Activated B cell treated with CpG ODN at 0.5 μM for 24 hours (primary cell): ENCODE measurements at regions not wholly inside any gene's neighbourhood (a gene's known extent, or its start where the extent isn't known, plus 50 kb on each side); places are given as distances from the start of the nearest gene placed in this dataset.
"Not testable (repeated sequence)": the region's sequence is repeated elsewhere in the genome, so short reads cannot be mapped to it uniquely, and the experiment has no call there.

Experiments used
- ATAC-seq: fragments of 200-7000 bp; cut with Tn5 transposase; one replicate; pipeline ENCODE4 v1.10.0; 2021; ENCODE audit warnings: low read depth, mild to moderate bottlenecking, moderate library complexity
- CTCF ChIA-PET: fragments of 350-600 bp; sonication (Branson Sonifier 250); formaldehyde crosslinking; loops from one replicate; lab custom pipeline; 2021; ENCODE audit warnings: antibody characterized with exemption; lab: Charles Lee
- POLR2A ChIA-PET: fragments of 350-600 bp; sonication (Branson Sonifier 250); formaldehyde crosslinking; loops from one replicate; lab custom pipeline; 2021; ENCODE audit warnings: antibody characterized with exemption; lab: Charles Lee
- DNase-seq: peaks from one replicate; pipeline ENCODE4 v3.0.0; 2022
- H3K27ac Mint-ChIP-seq: one replicate; pipeline ENCODE4 v1.8.0; 2020; ENCODE audit warnings: mixed read lengths
- H3K27me3 Mint-ChIP-seq: one replicate; pipeline ENCODE4 v1.8.0; 2021; ENCODE audit warnings: mixed read lengths
- H3K36me3 Mint-ChIP-seq: one replicate; pipeline ENCODE4 v1.8.0; 2021; ENCODE audit warnings: low read depth, mixed read lengths
- H3K4me1 Mint-ChIP-seq: one replicate; pipeline ENCODE4 v1.8.0; 2021; ENCODE audit warnings: mixed read lengths
- H3K4me3 Mint-ChIP-seq: one replicate; pipeline ENCODE4 v1.8.0; 2020; ENCODE audit warnings: mild to moderate bottlenecking, mixed read lengths
- H3K9me3 Mint-ChIP-seq: one replicate; pipeline ENCODE4 v1.8.0; 2020; ENCODE audit warnings: mixed read lengths
- CTCF ChIP-seq: fragments of 200-600 bp; IDR thresholded peaks from one replicate; pipeline ENCODE4 v1.8.0; 2022; ENCODE audit warnings: antibody characterized with exemption, mild to moderate bottlenecking
- intact Hi-C: fragments of 100-400 bp; cut with micrococcal nuclease; formaldehyde crosslinking; loops from one replicate; pipeline ENCODE4 v1.15.1; 2024

DNA sequence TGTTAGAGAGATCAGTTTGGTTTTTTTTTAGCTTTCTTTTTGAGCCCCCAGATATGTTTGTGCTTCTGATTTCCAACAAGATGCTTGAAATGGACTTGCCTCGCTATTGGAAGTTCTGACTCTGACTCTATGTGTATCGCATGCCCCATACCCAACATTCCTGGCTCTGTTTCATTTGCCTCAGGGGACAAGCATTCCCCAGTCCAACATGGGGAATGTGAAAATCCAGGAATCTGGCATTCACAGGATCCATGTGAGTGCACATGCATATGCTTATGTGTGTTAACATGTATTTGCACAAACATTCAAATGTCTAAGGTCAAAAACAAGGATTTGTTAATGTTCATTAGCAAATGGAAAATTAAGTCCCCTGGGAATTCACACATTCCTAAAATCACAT, 233.9 kb downstream of the TLR4 start:
- H3K27ac Mint-ChIP-seq, result no peak overlapping the region
- DNase-seq (no peak), ATAC-seq (no peak)
- CTCF ChIA-PET, result no interaction called here
- intact Hi-C loops, result loop anchor here (5.0 kb wide), 4 partner anchors 111 to 236 kb away; partner anchors contain the start of gene TLR4
- no peaks in the 10 kb centered on the region for H3K27me3 Mint-ChIP-seq
- H3K36me3 Mint-ChIP-seq, result no peaks in the 10 kb centered on the region
- H3K4me3 Mint-ChIP-seq, result no peak overlapping the region
- TF ChIP-seq CTCF, result no peak
- POLR2A ChIA-PET, result no interaction called here
- H3K9me3 Mint-ChIP-seq, result no peaks in the 10 kb centered on the region
- peaks cover 24% of the 10 kb centered on the region for H3K4me1 Mint-ChIP-seq

DNA sequence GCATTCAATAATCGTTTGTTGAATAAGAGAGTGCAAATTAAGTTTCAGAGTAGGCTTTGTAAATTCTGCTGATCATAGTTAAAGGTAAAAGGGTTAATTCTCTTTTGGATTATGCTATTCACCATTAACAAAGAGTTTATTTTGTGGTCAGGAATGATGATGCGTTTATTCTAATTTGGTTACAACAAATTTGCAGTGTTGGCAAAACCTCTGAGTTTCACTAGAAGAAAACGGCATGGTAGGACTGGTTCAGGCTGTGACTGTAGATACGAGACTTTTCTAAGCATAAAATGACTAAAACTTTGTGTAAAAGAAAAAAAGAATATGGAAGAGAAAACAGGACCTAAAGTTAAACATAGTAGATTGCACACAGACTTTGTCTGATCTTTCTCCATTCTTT, 234.7 kb downstream of the TLR4 start:
- ATAC-seq (no peak), DNase-seq (no peak)
- Mint-ChIP-seq H3K4me1 (peaks cover 21% of the 10 kb centered on the region), H3K27ac (no peak overlapping the region), H3K36me3 (no peaks in the 10 kb centered on the region), H3K4me3 (no peak overlapping the region), H3K27me3 (no peaks in the 10 kb centered on the region), H3K9me3 (no peaks in the 10 kb centered on the region)
- no peak for TF ChIP-seq CTCF
- ChIA-PET CTCF (no interaction called here), POLR2A (no interaction called here)
- intact Hi-C loops, result loop anchor here (5.0 kb wide), 4 partner anchors 112 to 237 kb away; partner anchors contain the start of gene TLR4

GRCh38 chr9:117944750-117945149, 240.5 kb downstream of the TLR4 start:
- H3K36me3 Mint-ChIP-seq, CTCF ChIA-PET, ATAC-seq, H3K27me3 Mint-ChIP-seq, intact Hi-C loops, H3K4me3 Mint-ChIP-seq, POLR2A ChIA-PET, H3K9me3 Mint-ChIP-seq, H3K4me1 Mint-ChIP-seq, DNase-seq, H3K27ac Mint-ChIP-seq: not testable (repeated sequence)

GRCh38 chr9:117945286-117945685, 241.1 kb downstream of the TLR4 start:
- H3K27ac Mint-ChIP-seq, result no peak overlapping the region
- ChIA-PET POLR2A (no interaction called here), CTCF (no interaction called here)
- DNase-seq (no peak), ATAC-seq (no peak)
- H3K4me1 Mint-ChIP-seq, result no peaks in the 10 kb centered on the region
- intact Hi-C loops, result no loop called here
- TF ChIP-seq CTCF, result no peak
- H3K27me3 Mint-ChIP-seq, result peaks cover 5% of the 10 kb centered on the region
- H3K9me3 Mint-ChIP-seq, result no peaks in the 10 kb centered on the region
- H3K4me3 Mint-ChIP-seq, result no peak overlapping the region
- no peaks in the 10 kb centered on the region for H3K36me3 Mint-ChIP-seq

GRCh38 chr9:117951127-117951526, 246.9 kb downstream of the TLR4 start:
- no peak for ATAC-seq
- intact Hi-C loops, result no loop called here
- Mint-ChIP-seq H3K4me1 (no peaks in the 10 kb centered on the region), H3K4me3 (no peak overlapping the region), H3K9me3 (no peaks in the 10 kb centered on the region), H3K27ac (no peak overlapping the region), H3K27me3 (peaks cover 5% of the 10 kb centered on the region), H3K36me3 (no peaks in the 10 kb centered on the region)
- no peak for DNase-seq
- ChIA-PET CTCF (no interaction called here), POLR2A (no interaction called here)
- no peak for TF ChIP-seq CTCF

DNA sequence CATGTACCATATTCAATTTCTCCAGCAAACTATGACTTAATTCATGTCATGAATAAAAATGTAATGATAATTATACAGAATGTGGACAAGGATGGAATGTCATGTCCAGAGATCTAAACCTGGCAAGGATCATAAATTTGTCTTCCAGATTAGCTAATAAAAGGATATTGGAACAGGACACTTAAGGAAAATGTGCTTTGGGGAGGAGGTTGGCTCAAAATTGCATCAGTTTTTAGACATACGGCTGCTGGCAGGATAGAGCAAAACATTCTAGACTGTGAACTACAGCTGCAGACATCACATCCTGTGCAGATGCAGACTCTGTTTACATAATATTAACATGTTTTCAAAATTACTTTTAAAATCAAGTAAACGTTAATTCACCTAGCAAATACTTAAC, 248.4 kb downstream of the TLR4 start:
- intact Hi-C loops, result no loop called here
- POLR2A ChIA-PET, result no interaction called here
- Mint-ChIP-seq H3K9me3 (no peaks in the 10 kb centered on the region), H3K4me3 (no peak overlapping the region), H3K27me3 (peaks cover 5% of the 10 kb centered on the region), H3K4me1 (no peaks in the 10 kb centered on the region), H3K27ac (no peak overlapping the region), H3K36me3 (no peaks in the 10 kb centered on the region)
- ATAC-seq (no peak), DNase-seq (no peak)
- CTCF ChIA-PET, result no interaction called here
- TF ChIP-seq CTCF, result no peak
